ENCODE measurements at regions not wholly inside any gene's neighbourhood (a gene's known extent, or its start where the extent isn't known, plus 50 kb on each side); places are given as distances from the start of the nearest gene placed in this dataset.

DNA sequence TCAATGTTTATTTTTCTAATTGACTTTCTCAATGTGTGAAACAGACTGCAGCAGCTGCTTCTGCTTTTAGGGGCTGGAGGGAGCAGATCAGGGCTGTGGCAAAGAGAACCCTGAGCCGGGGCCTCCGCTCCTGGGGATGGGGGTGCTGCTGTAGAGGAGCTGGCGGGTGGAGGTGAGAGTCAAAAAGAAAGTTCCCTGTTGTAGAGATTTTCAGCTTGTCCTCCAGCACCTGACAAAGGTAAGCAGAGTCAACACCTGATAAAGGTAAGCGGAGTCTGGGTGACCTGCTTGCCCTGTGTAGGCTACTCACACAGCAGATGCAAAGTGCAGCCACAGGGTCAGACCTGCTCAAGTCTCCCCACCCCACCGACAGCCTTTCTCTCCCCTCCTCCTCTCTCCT lies 252.4 kb upstream of the IRX1 start:
- TF ChIP-seq POLR2A (IDR thresholded peaks at IDR 0.05) (no peak), POLR2AphosphoS5 (IDR thresholded peaks at IDR 0.05) (no peak)
- TF ChIP-seq, protein P1, sequence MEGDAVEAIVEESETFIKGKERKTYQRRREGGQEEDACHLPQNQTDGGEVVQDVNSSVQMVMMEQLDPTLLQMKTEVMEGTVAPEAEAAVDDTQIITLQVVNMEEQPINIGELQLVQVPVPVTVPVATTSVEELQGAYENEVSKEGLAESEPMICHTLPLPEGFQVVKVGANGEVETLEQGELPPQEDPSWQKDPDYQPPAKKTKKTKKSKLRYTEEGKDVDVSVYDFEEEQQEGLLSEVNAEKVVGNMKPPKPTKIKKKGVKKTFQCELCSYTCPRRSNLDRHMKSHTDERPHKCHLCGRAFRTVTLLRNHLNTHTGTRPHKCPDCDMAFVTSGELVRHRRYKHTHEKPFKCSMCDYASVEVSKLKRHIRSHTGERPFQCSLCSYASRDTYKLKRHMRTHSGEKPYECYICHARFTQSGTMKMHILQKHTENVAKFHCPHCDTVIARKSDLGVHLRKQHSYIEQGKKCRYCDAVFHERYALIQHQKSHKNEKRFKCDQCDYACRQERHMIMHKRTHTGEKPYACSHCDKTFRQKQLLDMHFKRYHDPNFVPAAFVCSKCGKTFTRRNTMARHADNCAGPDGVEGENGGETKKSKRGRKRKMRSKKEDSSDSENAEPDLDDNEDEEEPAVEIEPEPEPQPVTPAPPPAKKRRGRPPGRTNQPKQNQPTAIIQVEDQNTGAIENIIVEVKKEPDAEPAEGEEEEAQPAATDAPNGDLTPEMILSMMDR (IDR thresholded peaks at IDR 0.05), result no peak
- Histone ChIP-seq H3K27ac (no peak overlapping the region), H3K36me3 (no peaks in the 10 kb centered on the region), H3K9me3 (no peaks in the 10 kb centered on the region), H3K4me3 (no peak overlapping the region), H3K4me1 (replicated peaks) (no peaks in the 10 kb centered on the region), H3K27me3 (replicated peaks; ENCODE audit: insufficient read depth) (no peaks in the 10 kb centered on the region)
- intact Hi-C loops (cut with DNase I), result no loop called here
- DNase-seq (ENCODE audit: low spot score), result no peak
- 89% methylated on average over 5 of the region's 5 CpGs for WGBS

DNA sequence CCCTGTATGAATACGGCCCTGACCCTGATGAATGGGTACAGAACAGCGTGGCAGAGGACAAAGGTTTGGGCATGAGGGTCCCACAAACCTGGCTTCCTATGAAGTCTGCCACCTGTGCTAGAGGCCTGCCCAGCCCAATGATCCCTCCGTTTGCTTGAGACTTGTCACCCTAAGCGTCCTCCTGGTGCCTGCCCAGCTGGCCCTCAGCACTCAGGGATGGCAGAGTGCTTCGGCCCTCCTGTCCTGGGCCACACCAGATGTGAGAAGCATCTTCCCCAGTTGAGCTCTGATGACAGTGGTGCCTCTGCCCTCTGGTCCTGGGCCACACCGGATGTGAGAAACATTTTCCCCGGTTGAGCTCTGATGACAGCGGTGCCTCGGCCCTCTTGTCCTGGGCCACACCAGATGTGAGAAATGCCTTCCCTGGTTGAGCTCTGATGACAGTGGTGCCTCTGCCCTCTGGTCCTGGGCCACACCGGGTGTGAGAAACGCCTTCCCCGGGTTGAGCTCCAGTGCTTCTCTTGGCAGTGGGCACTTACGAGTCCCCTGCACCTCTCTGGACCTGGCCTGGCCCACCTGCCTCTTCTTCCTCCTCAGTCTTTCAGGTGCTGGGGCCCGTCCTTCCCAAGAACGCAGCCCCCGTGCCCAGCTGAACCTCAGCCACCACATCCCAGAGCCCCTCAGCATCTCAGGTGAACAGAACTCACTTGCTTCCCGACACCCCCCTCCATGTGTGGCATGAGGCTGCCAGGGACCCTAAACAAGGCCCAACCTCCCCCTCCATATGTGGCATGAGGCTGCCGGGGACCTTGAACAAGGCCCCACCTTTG lies 253.1 kb upstream of the IRX1 start:
- no peak overlapping the region for H3K4me3 ChIP-seq
- no peak for DNase-seq (ENCODE audit: low spot score)
- H3K27me3 ChIP-seq (replicated peaks; ENCODE audit: insufficient read depth), result no peaks in the 10 kb centered on the region
- TF ChIP-seq POLR2A (IDR thresholded peaks at IDR 0.05) (no peak), POLR2AphosphoS5 (IDR thresholded peaks at IDR 0.05) (no peak)
- TF ChIP-seq, protein P1 (IDR thresholded peaks at IDR 0.05), result no peak
- H3K4me1 ChIP-seq (replicated peaks), result no peaks in the 10 kb centered on the region
- WGBS, result 94% methylated on average over 17 of the region's 18 CpGs
- no peaks in the 10 kb centered on the region for H3K36me3 ChIP-seq
- H3K27ac ChIP-seq, result no peak overlapping the region
- intact Hi-C loops (cut with DNase I), result no loop called here
- H3K9me3 ChIP-seq, result no peaks in the 10 kb centered on the region

DNA sequence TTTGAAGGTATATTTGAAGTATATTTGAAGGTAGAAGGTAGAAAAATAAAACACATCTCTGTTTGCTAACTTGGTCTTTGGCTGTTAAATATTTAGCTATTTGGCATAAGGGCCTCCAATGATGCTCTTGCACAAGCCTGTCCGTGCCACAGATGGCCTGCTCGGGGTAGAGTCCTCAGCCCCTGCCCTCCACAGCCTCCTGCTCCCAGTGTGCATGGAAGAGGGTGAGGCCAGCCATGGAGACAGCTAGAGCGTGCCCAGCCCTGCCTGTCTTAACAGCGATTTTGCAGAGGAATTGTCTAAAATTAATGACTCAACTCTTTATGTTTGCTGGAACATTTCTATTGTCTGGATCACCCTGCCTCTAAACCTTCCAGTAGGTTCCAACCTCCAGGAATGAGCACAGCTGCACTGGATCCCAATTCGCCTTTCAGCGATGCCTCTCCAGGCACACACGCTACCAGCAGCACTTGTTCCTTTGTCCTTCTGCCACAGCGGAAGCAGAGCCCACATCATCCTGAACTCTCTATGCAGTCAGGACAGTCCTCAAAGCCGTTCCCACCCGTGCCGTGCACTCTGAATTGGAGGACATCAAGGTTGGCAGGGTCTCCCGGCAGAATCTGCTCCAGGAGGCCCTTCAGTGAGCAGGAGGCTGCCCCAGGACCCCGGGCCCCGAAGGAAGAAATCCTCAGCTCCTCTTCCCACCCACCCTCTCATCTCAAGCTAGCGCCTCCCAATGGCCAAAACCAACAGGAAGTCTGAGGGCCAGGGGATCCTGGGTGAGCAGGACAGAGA lies 254.0 kb upstream of the IRX1 start:
- 69% methylated on average over 15 of the region's 15 CpGs for WGBS
- no peak for DNase-seq (ENCODE audit: low spot score)

DNA sequence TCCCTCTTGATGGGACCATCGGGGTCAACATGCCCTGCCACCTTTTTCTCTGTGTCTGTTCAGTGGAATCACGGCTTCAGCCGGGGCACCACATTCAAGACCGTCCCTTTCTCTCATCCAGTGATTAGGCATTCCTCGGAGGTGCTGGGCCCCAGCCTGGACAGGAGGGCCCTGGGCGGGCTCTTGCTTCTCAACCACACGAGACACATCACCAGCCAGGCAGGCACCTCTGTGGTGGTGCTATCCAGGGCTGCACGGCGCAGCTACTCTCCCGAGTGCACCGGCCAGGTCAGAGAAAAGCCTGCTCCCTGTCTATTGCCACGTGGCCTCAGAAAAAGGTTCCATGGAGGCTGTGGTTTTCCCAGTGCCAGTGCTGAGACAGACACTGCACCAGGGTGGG lies 255.2 kb upstream of the IRX1 start:
- H3K4me3 ChIP-seq, result no peak overlapping the region
- WGBS, result 93% methylated on average over 12 of the region's 12 CpGs
- DNase-seq (ENCODE audit: low spot score), result no peak
- intact Hi-C loops (cut with DNase I), result no loop called here
- TF ChIP-seq POLR2A (IDR thresholded peaks at IDR 0.05) (no peak), POLR2AphosphoS5 (IDR thresholded peaks at IDR 0.05) (no peak)
- TF ChIP-seq, protein P1 (IDR thresholded peaks at IDR 0.05), result no peak
- H3K27me3 ChIP-seq (replicated peaks; ENCODE audit: insufficient read depth), result no peaks in the 10 kb centered on the region
- H3K4me1 ChIP-seq (replicated peaks), result no peaks in the 10 kb centered on the region
- H3K27ac ChIP-seq, result no peak overlapping the region
- H3K9me3 ChIP-seq, result no peaks in the 10 kb centered on the region
- H3K36me3 ChIP-seq, result no peaks in the 10 kb centered on the region

More for the DNA sequence above, 254.0 kb upstream of the IRX1 start:
- Histone ChIP-seq H3K27ac (no peak overlapping the region), H3K4me1 (replicated peaks) (no peaks in the 10 kb centered on the region), H3K9me3 (no peaks in the 10 kb centered on the region), H3K36me3 (no peaks in the 10 kb centered on the region), H3K27me3 (replicated peaks; ENCODE audit: insufficient read depth) (no peaks in the 10 kb centered on the region), H3K4me3 (no peak overlapping the region)
- intact Hi-C loops (cut with DNase I), result no loop called here
- no peak for TF ChIP-seq POLR2A (IDR thresholded peaks at IDR 0.05)
- TF ChIP-seq, protein P1 (IDR thresholded peaks at IDR 0.05), result no peak
- no peak for TF ChIP-seq POLR2AphosphoS5 (IDR thresholded peaks at IDR 0.05)
